GM18520 (cell line): ENCODE measurements at regions not wholly inside any gene's neighbourhood (a gene's known extent, or its start where the extent isn't known, plus 50 kb on each side); places are given as distances from the start of the nearest gene placed in this dataset.

Source experiments
- ATAC-seq: cut with Tn5 transposase; IDR thresholded peaks from one replicate; pipeline ENCODE4 v1.9.1; 2021; ENCODE audit not compliant: unreplicated experiment

GRCh38 chr1:234687011-234687410 is 77.0 kb upstream of the IRF2BP2 start:
- no peak for ATAC-seq

GRCh38 chr1:234686035-234686434 is 76.1 kb upstream of the IRF2BP2 start:
- ATAC-seq = no peak

- ATAC-seq = no peak
These were observed 74.9 kb upstream of the IRF2BP2 start for GRCh38 chr1:234684856-234685255.

DNA sequence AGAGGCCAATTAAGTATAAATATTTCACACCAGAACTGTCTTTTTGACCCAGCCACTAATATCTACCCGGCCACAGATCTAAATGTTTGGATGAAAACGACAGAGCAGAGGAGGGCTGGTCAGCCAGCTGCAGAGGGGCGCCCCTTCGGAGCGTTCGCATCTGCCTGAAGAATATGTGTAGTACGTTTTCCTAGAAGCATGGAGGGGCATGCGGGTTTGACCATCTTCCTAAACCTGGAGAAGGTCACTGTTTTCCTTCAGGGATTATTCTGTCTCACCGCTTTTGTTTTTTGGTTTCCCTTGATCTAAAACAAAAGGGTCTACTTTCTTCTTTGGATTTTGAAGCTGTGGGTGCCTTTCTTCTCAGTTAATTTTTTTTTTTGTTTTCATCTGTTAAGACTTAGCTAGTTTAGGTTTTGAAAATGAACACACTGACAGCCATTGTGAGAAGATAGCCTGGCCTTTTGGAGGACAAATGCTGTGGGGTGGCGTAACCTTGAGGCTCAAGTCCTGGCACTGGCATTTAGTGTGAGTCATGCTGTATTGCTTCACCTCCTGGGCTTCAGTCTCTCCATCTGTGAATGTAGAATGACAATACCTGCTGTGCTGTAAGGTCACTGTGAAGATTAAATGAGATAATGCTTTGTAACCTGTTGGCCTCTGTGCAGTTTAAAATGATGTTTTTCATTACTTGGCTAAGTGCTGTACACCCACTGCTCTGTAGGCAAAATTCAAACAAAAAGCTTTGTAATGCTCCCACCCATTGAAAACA is 74.1 kb upstream of the IRF2BP2 start:
- no peak for ATAC-seq

- no peak for ATAC-seq
These were observed 73.3 kb upstream of the IRF2BP2 start for GRCh38 chr1:234683127-234683860.

DNA sequence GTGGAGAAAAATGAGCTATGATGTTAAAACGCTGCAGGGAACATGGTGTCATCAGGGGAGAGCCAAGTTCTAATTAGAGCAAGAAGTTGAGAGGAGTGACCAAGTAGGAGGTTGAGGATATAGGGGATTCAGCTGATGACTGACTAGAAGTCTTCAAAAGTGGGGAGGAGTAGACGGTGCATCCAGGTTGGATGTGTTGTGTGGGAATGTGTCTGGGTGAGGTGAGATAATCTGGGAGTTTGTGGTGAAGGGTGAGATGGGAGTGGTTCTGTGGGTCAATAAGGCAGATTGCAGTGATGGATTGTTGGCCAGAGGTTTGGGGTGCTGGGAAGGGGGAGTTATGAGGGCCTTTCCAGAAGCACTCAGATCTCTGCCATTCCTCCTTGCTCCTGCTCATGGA is 72.0 kb upstream of the IRF2BP2 start:
- ATAC-seq = no peak

DNA sequence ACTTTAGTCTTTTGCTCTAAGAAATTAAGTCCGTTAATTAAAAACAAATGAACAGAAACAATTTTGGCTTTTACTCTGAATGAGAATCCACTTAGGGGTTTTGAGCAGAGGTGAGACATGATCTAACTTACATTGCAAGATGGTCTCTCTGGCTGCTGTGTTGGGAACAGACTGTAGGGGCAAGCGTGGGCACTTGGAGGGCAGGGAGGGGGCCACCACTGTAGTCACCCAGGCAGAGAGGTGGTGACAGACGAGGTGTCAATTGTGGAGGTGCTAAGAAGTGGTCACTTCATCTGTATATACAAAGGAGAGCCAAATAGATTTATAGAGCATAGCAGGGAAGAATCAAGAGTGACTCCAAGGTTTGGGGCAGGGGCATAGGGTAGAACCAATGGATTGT is 71.1 kb upstream of the IRF2BP2 start:
- ATAC-seq = no peak

- ATAC-seq = no peak
These were observed 70.4 kb upstream of the IRF2BP2 start for GRCh38 chr1:234680331-234680904.

GRCh38 chr1:234676103-234676594 is 66.2 kb upstream of the IRF2BP2 start:
- ATAC-seq = peak; percentile 52

GRCh38 chr1:234675572-234675971 is 65.6 kb upstream of the IRF2BP2 start:
- ATAC-seq = no peak

- ATAC-seq = no peak
These were observed 65.0 kb upstream of the IRF2BP2 start for GRCh38 chr1:234675006-234675405.

GRCh38 chr1:234674218-234674815 is 64.3 kb upstream of the IRF2BP2 start:
- ATAC-seq = no peak

DNA sequence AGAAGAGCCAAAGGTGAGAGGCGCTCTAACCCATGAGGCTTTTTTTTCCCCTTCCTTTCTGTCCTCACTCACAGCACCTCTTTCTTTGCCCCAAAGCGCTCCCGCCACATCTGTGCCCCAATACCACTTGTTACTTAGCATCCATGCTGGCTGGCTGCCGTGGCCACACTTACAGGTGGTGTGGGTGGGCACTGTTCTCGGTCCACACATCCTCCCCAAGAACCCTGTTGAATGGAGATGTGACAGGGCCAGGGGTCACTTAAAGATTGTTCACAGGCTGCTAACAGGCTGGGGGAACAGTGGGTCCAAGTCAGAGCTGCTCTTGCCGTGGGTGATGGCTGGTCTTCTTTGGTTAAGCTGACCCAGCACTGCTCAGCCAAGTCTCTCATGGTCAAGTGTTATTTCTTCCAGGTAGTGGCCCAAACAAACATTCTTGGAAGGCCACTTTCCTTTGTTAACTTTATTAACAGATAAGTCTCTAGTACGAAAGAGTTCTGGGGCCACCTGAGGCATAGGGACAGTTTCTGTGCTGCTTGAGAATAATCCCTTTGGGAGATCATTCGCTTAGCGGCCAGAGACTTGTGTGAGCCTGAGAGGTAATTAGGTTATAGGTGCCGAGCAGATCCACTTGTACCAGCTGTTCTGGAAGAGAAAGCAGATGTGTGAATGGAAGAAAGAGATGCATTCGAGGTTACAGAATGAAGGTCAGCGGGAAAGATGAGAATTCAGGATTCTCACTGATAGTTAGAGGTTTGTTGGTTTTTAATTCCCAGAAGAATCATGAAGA is 62.6 kb upstream of the IRF2BP2 start:
- ATAC-seq = no peak

DNA sequence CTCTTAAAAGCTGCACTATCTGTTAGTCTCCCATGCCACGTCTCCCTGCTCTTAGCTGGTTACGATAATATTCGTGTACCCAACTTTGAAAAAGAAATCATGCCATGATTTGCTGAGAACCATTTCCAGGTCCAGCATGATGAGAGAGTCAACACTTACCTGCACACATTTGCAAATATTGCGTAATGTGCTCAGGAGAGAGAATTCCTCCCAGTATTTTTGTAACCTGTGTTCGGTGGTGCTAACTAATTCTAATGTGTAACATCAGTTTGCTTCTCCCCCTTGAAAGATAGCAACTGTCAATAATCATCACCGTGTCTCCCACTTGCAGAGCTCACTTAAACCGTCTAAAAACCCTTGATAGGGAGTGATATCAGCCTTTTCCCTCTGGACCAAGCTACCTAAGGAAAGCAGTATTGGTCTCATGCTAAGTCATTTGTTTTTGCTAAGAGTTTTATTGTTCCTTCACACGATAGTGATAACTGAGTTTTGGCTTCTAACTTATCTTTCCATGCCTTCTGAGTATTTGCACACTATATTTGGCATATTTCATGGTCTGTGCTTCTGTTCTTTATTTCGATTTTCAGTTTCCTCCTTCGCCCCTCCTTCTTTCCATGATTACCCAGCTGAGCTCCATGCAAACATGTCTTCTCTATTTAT is 61.1 kb upstream of the IRF2BP2 start:
- no peak for ATAC-seq

DNA sequence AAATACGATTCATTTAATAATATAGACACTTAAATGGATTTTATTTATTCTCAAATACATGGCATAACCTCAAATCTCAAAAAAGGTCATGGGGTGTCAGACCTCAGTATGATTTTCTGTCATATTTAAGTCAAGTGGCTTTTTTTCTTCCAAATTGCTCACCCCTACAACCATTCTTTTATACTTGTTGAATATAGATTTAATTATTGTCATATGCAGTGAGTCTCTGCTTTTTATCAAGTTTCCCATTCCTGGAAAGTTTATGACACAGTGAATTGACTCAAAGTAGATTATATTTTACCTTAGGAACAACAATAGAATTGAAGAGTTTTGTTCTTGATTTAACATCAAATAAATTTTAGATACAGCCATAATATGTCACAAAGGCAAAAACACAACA is 59.5 kb upstream of the IRF2BP2 start:
- ATAC-seq = no peak

- no peak for ATAC-seq
These were observed 58.6 kb upstream of the IRF2BP2 start for GRCh38 chr1:234668577-234668955.

- ATAC-seq = no peak
These were observed 57.9 kb upstream of the IRF2BP2 start for GRCh38 chr1:234667600-234668576.

- ATAC-seq = no peak
These were observed 56.8 kb upstream of the IRF2BP2 start for GRCh38 chr1:234666761-234667160.

- no peak for ATAC-seq
These were observed 56.1 kb upstream of the IRF2BP2 start for GRCh38 chr1:234665975-234666605.
